GM21423 (cell line): ENCODE measurements at regions not wholly inside any gene's neighbourhood (a gene's known extent, or its start where the extent isn't known, plus 50 kb on each side); places are given as distances from the start of the nearest gene placed in this dataset.
"Not testable (repeated sequence)": the region's sequence is repeated elsewhere in the genome, so short reads cannot be mapped to it uniquely, and the experiment has no call there.

Experiments
- ATAC-seq: cut with Tn5 transposase; IDR thresholded peaks from one replicate; pipeline ENCODE4 v1.9.1; 2021; ENCODE audit warnings: mild to moderate bottlenecking, moderate library complexity; ENCODE audit not compliant: unreplicated experiment

DNA sequence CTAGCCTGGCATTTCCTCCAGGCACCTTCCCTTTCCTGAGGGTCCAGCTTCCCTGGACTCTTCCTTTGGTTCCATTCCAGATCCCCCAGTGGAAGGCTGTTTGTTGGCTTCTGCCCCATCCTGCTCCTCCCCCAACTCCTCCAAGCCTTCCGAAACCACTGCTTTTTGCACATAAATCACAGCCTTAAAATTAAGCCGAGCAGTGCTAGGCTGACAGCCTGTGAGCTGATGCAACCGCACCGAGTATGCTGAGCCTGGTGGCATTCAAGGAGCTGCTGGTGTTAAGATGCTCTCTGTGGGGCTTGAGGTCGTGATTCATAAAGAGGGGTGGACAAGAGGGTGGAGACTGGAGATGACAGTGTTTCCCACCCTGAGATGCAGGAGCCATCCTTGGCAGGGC lies 266.6 kb upstream of the C1orf174 start:
- no peak for ATAC-seq

DNA sequence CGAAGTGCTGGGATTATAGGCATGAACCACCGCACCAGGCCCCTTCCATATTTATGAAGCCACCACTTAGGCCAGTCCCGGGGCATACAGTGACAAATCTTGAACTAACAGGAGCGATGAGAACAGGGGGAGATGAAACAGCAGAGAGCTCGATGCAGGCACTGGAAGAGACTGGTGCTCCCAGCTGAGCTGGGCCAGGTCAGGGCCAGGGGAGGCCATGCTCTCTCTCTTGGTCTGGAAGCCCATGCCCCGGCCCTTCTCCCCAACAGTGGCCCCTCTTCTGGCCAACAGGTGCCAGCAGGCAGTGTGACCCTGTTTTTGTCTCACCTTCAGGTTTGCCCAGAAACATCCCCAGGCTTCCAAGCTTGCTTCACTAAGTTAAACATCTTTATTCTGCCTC lies 269.9 kb upstream of the C1orf174 start:
- ATAC-seq = no peak

DNA sequence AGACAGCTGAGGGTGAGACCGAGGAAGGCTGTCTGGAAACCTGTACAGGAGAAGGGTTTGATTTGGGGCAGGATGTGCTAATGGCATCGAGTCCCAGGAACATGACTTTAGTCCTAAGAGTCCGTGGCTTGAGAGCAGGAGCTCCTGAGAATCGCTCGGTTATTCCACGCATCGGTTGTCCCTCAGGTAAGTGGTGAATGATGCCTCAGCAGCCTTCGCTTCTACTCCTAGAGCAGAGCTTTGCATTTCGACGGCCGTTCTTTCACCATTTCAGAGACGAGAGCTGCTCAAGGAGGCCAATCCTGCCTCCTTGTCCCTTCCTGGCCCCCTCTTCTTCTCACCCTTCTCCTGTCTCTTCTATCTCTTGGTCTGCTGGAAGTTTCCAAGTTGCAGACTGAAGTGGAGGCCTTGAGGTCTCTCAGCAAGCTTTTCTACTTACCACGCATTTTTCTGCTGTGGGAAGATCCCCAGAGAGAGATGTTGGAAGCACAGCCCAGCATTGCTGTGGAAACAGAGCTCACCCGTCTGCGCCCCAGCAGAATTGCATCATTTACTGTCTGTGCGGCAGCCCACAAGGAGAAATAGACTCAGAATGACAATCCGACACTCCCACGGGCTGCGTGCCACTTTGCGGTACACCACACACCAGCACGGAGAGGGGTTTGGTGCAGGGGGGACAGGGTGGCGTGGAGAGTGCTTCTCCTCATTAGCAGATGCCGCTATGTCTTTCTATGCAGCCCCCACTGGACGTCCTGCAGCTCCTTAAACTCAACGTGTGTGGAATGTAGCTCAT lies 270.7 kb upstream of the C1orf174 start:
- ATAC-seq = no peak

DNA sequence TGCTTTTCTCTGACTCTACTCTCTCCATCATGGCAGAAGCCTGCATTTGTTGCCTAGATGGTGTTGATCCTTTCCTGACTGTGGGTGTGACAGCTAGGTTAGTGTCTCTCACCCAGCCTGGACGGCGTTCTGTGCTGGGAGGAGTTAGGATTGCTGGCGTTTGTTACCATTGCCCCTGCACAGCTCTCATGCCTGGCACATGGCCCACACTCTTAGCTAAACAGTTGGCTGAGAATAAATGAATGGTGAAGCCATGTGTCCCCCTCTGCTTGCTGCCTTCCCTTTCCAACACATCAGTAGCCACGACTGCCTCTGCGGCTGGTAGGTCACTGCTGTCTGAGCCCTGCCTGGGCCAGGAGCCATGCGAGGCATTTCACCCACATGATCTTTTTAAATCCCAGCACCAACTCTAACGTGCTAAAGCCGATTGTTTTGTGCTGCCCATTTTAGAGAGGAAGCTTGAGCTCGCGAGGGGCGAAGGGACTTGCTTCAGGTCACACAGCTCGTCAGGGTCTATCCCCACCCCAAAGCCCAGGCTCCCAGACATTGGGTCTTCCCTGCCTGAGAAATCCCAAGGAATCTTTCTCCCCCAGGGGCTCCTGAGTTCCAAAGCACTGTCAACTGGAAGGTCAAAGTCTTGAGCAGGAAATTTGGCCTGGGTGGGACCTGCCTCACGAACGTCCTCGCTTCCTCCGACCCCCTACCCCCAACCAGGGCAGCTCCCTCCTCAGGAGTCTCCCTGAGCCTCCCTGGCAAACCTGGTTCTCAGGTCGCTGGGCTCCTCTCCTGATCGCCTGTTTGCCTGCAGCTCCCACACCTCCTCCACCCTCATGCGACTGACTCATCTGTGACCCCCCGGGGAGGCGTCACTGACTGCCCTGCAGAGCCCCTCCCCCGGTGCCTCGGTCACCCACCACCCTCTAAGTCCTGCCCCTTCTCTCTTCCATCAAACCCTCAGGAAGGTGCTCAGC lies 271.7 kb upstream of the C1orf174 start:
- no peak for ATAC-seq

DNA sequence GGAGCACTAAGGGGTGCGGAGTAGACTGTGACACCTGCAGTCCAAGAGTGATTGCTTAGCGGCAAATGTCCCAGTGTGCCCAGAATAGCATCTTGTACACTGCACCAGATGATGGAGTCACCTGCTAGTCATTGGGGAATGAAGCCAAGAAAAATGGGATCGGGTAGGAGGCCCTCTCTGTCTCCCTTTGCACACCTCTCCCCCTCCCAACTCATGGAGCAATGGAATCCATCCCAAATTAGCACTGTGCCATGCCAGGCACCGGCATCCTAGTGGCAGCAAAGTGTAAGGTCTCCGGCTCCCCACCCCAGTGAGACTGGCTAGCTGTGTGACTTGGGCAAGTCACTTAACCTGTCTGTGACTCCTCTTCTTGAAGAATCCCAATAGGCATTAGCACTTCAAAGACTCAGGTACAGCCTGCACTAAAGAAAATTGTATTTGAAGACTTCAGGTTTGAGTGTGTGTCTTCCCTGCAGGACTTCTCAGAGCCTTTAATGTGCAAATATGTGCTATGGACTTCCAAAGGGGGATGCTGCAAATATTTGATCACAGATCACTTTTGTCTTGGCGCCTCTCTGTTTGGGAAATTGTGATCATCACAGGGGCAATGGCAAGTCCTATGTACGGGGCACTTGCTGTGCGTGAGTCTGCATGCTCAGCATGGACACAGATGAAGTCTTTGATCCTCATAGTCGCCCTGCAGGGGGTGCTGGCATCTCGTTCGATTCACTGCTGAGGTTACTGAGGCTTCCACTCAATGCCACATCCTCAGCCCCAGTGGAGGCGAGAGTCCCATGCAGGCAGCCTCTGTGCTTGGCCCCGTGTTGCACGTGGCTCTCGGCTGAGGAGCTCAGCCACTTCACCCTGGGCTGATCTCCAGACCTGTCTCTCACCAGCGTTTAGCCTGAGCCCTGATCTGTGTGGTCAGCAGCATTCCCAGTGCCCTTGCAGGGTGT lies 272.9 kb upstream of the C1orf174 start:
- no peak for ATAC-seq

DNA sequence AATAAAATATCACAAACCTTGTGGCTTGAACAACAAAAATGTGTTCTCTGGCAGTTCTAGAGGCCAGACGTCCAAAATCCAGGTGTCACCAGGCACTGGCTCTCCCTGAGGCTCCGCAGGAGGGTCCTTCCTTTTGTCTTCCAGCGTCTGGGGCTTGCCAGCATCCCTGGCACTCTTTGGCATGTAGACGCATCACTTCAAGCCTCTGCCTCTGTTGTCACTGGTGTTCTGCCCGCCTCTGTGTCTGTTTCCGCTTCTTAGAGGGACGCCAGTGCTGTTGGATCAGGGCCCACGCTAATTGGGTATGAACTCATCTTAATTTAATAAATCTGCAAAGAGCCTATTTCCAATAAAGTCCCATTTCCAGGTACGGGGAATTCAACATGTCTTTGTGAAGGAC lies 273.7 kb upstream of the C1orf174 start:
- ATAC-seq = no peak

DNA sequence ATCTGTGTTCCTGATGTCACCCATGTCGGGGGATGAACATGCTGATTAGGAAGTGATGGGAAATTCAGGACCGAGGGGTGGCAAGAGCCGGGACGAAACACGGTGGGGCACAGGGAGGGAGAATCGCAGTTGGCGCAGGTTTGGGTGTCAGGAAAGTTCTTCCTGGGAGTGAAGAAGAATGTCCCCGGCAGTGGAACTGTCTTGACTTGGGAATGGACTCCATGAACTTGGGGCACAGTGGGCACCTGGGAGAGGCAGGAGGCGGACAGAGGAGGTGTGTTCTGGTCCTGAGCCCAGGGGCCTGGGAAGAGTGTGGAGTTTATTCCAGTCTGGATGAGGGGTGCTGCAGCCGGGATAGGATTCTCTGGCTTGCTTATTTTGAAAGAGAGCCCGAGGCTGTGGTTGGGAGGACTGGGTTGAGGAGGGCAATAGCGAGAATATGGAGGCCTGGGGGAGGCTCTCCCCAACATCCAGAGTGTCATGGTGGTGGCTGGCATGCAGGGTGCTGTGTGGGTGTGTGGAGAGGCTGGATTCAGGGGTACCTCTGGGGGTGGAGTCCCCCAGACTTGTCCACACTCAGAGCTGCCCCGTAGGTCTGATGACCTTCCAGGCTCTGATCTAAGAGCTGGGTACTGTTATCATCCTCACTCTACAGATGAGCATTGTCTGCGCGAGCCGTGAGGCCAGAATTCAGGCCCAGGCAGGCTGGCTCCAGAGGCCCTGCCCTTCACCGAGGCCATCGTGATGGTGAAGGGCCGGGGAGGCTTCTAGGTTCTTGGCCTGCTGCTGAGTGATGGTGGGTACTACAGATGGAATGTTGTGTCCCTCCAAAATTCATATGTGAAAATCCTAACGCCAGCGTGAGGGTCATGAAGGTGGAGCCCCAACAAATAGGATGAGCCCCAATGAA lies 274.5 kb upstream of the C1orf174 start:
- ATAC-seq = no peak

DNA sequence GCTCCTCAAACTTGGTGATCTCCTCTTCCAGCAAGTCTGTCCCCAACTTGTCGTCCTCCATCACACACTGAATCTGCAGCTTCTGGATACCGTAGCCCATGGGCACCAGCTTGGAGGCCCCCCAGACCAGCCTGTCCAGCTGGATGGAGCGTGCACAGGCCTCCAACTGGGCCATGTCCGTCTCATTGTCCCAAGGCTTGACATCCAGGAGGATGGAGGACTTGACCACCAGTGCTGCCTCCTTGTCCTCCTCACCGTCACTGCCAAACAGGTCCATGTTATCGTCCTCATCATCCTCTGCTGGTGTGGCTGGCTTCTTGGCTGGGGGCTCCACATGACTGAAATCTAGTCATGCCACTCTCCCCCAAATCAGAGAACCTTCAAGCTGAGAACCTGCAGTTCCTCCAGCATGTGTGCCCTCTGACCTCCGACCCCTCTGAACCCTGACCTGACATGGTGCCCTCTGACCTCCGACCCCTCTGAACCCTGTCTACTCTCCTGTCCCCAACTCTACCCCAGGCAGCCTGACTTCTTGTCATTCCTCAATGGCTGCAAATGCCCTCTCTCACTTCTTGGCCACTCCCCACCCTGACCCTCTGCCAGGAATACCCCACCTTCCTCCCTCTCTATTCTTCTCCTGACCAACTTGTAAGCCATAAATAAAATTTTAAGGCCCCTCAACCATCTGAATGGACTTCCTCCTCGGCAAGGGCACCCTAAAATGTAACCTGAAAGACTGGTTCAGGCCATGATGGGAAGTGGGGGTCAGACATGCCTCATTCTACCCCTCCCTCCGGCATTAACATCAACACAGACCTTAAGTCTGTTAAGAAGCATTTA lies 275.7 kb upstream of the C1orf174 start:
- ATAC-seq = no peak

DNA sequence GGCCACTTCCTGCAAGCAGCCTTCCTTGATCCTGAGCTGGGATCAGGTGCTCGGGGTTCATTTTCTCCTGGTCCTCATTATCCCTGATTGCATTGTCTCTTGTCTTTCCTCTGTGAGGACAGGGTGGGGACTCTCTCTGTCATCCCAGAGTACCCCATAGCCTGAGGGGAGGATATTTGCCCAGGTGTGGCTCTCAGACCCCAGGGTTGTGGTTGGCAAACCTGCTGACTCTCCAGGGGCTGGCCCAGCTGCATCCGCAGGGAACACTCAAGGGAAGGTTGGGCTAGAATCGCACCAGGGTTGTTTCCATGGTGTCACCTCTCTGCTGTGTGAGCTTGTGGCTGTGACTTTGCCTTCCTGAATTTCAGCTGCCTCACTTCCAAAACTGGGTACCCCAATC lies 276.8 kb upstream of the C1orf174 start:
- ATAC-seq = no peak

DNA sequence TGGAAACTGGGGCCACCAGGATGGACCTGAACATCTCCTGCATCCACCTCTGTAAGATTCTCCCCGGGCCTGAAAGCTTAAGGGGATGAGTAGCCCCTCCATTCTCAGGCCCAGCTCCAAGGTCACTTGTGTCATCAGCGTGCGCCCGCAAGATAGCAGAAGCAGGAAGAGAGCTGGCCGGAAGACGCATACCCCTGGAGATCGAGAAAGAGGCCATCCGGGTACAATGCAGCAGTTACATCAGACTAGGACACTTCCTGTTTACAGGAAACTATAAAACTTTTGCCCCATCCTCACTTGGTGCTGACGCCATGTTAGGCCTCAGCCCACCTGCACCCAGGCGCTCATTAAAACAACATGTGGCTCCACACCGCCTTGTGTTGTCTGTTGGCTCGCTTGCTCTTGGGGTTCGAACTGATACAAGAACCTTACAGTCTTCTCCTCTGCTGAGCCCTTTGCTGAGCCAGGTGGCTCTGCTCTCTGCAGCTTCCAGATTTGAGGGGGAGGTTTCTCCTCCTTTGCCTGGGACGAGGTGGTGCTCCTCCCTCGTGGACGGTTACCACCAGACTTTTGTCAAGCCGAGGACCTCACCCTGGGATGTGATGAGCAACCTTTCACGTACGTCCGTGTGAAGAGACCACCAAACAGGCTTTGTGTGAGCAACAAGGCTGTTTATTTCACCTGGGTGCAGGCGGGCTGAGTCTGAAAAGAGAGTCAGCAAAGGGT lies 277.5 kb upstream of the C1orf174 start:
- ATAC-seq = no peak

DNA sequence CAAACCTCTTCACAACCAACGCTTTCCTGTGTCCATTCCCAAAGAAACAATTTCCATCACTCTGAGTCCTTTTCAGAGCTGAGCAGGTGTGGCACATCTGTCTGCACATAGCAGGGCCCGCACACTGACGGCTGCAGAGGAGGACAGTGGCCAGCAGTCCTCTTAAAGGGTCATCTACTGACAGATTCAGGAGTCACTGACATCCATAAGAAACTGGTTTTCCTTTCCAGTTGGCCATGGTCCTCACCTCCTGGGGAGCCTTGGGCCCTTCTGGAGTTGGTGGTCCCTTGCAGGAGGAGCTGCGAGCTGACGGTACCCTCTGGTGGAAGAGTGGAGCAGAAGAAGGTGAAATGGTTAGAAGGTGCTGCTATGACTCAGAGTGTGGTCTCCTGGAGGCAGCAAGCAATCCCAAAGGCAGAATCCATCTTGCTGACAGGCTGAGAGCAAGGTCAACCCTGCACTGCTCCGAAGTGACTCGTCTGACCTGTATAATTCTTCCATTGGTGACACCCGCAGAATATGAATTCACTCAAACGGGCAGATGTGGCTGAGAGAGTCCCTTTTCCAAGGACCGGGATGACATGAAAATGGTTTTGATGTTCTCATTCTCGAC lies 278.5 kb upstream of the C1orf174 start:
- no peak for ATAC-seq

DNA sequence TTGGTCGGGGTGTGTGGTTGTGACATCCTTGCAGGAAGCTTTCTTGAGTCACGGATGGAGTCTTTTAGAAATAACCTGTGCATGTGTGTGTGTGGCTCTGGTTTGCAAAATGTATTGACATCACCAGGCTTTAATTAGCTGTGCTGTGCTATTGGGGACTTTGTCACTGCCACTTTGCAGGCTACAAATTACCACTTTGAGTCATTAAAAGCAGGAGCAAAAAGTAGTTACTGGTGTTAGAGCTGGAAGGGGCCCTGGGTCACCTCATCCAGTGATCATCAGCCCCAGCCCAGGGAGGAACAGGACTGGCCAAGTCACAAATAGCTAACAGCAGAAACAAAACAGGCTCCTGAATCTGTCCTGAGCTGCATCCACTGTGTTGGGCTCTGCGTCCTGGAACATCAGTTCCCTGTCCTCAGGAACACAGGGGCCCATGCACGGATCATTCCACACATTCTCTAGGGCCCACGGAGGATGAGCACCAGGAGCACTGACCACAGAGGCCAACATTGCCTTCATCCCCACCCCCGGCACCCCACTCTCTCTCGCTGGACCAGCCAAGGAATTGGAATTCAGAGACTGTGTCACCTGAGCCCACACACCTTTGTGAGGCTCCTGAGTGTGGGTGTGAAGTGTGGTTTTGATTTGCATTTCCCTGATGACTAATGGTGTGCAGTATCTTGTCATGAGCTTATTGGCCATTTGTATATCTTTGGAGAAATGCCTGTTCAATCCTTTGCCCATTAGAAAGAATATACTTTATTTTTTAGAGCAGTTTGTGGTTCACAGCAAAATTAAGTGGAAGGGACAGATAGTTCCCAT lies 280.1 kb upstream of the C1orf174 start:
- no peak for ATAC-seq

DNA sequence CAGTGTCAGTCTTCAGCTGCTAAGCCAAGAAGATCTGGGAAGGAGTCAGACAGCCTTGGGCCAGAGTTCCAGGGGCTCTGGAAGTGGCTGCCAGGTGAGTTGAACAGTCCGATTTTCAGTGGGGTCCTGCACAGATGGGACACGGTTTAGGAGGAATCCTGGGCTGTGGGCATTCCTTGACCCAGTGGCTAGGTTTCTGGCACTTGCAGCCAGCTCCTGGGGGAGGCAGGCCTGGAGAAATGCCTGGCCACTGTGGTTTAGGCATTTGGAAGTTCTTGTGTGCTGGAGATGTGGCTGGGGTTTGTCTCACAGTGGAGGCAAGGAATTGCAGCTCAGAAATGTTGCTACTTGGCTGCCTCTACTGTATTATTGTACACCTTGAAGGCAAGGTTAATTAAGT lies 286.4 kb upstream of the C1orf174 start:
- not testable (repeated sequence) for ATAC-seq

DNA sequence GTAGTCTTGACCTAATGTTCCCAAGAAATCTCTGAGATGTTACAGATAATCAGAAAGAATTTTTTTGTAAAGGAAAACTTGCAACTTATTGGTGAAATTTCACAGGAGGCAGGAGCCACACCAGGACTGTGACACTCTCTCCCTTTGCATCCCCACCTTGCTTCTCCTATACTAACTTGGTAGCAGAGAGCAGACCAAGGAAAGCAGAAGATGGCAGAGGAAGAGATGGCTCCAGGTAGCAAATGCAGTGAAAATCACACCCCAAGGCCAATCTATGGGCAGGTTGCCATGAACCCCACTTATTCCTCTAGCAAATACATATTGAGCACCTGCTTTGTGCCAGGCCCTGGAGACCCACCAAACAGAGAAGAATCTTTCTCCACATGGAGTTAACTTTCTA lies 303.4 kb upstream of the C1orf174 start:
- ATAC-seq = no peak

DNA sequence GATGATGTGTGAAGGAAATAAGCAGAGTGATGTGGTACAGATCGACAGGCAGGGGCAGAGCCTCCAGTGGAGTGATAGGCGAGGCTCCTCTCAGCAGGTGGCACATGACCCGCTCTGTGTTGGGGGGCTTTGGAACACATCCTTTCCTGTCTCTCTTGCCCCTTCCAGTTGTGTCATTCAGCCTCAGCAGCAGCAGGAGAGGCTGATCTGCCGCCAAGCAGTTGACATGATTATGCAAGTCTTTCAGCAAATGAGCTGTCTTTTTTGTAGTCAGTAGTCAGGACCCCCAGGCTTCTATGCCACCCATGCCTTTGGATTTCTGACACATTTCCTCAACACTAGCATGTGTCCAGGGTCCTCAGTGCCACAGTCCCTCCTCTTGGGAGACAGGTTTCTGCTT lies 307.1 kb upstream of the C1orf174 start:
- no peak for ATAC-seq

DNA sequence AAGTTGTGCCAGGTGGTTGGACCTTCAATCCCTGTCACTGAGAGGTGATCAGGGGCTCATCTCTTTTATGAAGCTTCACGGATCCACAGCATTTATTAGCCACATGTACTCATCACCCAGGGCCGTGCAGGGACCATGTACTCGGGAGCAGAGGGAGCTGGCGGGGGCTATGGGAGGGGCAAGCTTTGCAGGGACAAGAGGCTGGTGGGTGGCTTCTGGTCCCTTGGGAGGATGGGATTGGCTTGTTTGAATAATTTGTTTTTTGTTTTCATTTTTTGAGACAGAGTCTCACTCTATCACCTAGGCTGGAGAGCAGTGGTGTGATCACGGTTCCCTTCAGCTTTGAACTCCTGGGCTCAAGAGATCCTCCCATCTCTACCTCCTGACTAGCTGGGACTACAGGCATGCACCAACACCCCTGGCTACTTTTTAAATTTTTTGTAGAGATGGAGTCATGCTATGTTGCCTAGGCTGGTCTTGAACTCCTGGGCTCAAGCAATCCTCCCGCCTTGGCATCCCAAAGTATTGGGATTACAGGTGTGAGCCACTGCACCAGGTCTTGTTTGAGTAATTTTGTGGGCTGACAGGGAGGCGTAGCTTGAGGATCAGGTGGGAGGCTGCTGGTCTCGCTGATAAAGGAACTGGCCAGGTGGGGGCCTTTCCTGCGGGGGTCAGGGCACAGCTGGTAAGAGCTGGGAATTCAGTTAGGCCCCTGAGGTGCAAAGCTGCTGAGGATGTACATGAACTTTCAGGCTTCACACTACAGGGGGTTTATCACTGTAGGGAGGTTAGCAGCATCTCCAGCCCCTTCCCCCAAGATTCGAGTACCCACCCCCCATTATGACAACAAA lies 308.0 kb upstream of the C1orf174 start:
- no peak for ATAC-seq
